Inflammatory macrophage treated with lipopolysaccharide for 1 hour (primary cell): ENCODE measurements at regions not wholly inside any gene's neighbourhood (a gene's known extent, or its start where the extent isn't known, plus 50 kb on each side); places are given as distances from the start of the nearest gene placed in this dataset.

ENCODE experiments used
- DNase-seq, 2 donors: peaks; one replicate each; pipeline ENCODE4 v3.0.0-alpha.2; 2020 to 2022

DNA sequence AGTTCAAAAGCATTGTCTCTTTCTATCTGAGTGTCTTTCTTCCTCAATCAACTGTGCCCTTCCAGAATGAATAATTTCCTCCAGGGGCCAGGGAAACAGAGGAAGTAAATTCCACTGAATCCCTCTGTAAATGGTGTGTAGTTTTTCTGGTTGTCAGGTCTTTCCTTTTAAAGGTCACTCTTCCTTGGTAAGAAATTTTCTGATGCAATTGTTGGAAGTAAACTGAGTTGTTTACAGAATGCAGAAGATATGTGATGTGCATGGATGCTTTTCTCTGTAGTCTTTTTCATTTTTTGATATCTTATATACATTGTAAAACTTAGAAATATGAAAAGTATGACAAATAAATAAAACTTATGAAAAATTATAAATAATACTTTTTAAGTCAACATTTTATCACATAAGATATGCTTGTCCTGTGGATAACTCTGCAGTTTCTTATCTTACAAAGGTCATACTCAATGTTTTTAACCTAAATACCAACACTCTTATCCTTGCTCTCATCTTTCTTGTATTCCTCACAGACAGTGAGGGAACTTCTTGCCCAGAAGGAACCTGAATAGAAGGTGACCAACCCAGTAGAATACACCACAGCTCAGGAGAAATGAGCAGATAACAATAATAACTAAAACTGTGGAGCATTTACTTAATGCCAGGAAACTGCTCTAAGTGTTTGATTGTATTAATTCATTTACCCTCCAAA, 234.5 kb downstream of the METTL4 start:
- DNase-seq: no peak

DNA sequence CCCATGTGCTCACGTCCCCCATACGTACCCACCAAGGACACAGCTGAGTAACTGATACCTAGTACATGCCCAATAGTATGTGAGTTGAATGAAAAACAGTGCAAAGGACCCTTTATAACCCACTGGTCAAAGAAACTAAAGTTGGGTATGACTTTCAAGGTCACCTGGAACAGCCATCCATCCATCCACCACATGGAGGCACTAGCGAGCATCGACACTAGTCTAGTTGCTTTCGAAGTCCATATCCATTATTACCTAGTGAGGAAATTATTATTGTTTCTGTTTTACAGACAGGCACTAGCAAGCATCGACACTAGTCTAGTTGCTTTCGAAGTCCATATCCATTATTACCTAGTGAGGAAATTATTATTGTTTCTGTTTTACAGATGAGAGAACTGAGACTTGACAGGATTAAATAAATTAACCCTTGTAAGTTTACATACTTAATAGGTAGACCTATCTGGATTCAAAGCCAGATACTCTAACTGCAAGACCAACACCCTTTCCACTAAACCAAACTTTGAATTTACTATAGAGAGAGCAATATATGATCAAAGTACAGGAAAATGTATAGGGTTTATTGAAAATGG, 233.7 kb downstream of the METTL4 start:
- DNase-seq: peak; percentile 11 to 70

DNA sequence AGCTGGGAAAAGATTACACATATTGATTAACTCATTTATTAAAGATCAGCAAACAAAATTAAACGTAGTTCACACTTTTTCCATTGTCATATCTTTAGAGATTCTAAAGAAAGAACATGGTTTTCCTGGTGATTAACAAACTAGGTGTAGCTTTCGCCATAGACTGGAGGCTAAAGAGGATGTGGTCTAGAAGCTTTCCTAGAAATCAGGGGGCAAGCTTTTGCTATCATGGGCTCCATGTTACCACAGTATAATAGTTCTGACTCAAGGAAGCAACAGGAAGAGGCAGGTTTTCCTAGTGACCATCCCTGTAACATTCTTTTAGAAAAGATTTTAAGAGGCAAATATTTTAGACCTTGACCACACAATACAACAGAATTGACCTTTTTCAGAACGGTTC, 232.7 kb downstream of the METTL4 start:
- no peak for DNase-seq

DNA sequence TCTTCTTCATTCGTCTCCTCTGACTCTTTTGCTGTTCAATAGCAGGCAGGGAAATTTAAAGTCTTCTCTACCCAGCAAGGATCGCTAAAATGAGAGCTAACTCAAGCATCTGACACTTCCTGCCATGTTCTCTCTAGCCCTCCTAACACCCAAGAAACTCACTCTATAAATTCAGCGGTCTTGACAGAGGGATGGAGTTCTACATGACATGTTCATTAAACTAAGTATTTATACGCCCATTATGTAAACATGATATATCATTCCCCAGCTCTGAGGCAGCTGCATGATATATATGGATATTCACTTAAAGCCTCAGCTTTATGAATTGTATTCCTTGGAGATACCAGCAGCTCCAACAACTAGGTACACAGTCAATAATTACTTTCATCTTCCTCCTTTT, 231.0 kb downstream of the METTL4 start:
- no peak for DNase-seq

DNA sequence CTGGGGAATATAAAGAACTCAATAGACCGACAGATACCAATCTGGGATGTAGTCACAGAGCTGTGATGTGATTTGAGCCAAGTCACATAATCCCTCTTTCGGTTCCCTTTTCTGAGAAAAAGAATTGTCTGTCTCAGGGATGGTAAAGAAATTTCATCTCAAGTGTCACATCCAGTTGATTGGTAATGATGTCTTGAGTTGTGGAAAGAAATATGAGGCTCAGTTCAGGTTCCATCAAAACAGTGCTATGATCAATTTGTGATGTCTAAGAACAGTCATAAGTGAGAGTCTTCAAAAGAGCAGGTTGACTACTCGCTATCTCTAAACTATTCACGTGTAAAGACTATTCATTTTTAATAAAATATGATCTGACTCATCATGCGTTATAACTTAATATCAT, 223.3 kb downstream of the METTL4 start:
- no peak for DNase-seq

DNA sequence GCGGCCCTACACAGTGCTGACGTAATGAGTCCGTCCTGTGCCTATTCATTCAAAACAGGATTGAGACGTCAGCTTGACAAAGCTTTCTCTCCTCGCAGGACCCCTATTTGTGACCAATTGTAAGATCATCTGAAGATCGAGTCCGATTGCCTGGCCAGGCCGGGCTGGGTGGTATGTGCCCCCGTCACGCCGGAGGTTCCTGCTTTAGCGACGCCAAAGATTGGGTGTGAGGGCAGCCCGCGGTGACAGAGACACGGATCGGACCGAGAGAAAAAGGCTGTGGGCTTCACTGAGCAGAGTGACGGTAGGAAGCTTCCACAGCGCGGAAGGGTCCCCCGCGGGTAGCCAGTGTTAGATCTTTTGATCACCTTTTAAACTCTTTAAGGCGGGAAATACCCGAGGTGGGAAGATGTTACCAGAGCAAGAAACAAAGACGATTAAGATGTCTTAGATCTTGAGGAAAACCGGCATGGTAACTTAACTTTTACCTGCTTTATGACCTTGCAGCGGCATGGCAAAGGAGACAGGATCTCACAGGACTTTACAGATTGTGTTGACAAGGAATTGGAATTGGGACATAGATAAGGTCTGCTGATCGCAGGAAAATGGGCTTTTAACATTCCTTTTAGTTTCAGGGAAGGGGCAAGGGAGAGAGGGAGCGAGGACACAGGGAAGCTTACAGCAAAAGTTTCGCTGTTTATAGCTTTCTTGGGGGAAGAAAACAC, 220.0 kb downstream of the METTL4 start:
- no peak for DNase-seq

DNA sequence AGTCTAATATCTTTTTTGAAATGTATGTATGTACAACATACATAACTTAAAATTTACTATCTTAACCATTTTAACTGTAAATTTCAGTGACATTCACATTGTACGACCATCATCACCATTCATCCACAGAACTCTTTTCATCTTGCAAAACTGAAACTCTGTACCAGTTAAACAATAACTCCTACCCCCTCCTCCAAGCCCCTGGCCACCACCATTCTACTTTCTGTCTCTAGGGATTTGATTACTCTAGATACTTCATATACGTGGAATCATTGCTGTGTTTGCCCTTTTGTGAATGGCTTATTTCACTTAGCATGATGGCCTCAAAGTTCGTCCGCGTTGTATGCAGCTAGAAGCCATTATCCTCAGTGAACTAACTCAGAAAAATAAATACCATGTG, 217.0 kb downstream of the METTL4 start:
- DNase-seq: no peak

DNA sequence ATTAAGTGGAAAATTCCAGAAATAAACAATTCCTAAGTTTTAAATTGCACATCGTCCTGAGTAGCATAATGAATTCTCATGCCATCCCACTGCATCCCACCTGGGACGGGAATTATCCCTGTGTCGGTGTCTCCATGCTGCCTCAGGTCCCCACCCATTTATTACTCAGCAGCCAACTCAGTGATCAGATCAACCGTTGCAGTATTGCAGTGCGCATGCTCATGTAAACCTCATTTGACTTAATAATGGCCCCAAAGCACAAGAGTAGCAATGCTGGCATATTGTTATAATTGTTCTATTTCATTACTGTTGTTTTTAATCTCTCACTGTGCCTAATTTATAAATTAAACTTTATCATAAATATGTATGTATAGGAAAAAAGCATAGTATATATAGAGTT, 214.4 kb downstream of the METTL4 start:
- no peak for DNase-seq

DNA sequence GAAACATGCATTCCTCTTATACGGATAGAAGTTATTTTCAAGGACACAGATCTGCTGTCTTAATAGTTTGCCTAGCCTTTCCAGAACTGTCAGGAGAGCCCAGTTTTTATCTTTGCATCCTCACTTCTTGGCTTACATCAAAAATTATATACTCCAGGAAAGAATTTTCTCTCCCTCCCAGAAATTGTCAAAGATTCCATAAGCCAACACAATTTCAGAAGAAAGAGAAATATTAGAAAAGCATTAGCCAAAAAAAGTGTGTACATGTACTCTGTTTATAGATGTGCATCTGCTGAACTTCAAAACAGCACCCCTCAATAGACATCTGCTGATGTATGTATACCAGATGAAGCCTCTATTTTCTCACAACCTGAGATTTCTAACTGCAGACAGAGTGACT, 210.4 kb downstream of the METTL4 start:
- no peak for DNase-seq

DNA sequence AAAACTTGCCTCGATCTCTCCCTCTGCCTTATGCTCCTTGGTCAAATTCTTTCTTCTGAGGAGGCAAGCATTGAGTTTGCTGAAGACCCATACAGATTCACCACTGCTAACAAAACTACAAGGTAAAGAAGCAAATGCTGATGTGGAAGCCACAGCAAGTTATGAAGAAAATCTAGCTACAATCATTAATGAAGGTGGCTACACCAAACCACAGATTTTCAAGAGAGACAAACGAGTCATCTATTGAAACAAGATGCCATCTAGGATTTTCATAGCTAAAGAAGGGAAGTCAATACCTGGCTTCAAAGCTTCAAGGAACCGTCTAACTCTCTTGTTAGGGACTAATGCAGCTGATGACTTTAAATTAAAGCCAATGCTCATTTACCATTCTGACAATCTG, 203.2 kb downstream of the METTL4 start:
- DNase-seq: no peak

DNA sequence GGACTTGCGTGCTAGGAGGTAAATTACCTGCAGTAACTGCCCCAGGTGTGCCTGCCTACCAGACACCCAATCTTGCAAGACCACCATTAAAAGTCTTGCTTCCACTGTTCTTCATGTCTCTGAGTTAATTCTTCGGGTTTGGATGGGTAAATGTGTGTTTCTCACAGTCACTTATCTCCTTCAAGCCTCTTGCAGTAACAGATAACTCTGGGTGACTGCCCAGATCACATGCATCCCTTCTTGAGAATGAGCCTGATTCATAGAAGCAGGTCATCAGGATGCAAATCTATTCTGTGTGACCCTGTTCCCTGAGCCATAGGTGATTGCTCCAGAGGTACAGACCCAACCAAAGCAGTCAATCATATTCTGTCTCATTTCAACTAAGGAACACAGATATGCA, 194.6 kb downstream of the METTL4 start:
- DNase-seq: no peak

DNA sequence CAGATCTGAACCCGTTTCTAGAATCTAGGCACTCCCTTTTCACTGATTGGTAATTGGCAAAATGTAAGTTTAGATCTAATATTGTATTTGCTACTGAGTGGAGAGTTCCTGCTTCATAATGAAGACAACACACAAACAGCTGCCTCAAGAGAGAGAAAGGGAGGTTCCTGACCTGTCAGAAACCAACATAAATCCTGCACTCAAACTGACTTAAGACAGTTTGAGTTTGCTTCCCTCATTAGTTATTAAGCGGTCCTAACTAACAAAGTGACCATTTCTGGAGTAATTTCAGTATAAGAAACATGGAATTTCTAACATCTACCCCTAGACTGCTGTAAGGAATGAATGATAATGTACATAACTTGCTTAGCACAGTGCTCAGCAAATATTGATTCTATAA, 191.2 kb downstream of the METTL4 start:
- no peak for DNase-seq

DNA sequence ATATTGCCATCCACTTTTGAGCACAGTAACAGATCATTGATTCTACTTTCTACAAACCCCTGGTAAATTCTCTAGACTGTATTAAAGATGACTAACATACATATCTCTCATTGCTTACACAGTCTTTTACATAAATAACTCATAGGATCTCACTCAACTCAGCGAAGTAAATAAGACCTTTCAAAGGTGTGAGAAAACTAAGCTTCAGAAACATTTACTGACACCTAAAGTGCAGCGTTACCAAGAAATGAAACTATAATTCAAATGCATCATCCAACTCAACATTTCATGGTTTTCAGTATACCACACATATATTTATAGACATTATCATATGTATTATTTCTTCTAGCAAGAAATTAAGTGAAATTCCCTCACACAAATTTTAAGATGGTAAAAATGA, 189.8 kb downstream of the METTL4 start:
- DNase-seq: no peak

DNA sequence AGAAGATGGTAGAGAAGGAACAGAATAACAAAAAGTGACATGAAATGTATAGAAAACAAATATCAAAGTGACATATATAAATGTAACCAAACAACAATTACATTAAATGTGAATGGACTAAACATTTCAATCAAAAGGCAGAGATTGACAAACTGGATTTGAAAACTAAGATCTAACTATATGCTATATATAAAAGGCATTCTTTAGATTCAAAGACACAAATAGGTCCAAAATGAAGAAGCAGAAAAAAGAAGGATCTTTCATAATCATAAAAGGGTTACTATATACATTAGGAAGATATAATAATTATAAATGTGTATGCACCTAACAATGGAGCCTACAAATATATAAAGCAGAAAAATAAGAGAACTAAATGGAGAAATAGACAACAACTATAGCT, 183.7 kb downstream of the METTL4 start:
- DNase-seq: no peak

DNA sequence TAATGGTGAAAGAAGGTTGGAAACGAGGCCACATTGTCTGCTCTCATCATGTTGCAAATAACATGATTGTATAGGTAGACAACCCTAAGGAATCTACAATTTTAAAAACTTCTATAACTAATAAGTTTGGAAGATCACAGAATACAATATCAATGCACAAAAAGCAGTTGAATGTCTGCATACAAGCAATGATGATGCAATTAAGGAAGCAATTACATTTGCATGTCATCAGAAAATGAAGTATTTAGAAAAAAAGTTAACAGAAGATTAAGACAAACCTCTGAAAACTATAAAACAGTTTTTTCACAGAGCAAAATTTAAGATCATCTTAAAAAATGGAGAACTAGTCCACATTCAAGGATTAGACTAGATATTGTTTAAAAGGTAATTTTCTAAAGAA, 181.1 kb downstream of the METTL4 start:
- DNase-seq: no peak

DNA sequence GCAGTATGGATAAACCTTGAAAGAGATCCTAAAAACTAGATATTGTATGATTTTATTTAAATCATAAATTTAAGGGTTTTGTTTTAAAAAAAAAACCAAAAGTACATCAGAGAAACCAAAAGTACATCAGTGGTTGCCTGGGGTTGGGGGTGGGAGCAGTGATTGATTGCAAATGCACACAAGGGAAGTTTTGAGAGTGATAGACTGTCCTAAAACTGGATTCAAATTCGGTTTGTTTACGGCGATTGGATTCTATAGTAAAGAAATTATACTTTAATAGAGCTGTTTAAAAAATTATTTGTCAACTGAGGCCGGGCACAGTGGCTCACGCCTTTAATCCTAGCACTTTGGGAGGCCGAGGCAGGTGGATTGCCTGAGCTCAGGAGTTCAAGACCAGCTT, 179.8 kb downstream of the METTL4 start:
- DNase-seq: no peak

DNA sequence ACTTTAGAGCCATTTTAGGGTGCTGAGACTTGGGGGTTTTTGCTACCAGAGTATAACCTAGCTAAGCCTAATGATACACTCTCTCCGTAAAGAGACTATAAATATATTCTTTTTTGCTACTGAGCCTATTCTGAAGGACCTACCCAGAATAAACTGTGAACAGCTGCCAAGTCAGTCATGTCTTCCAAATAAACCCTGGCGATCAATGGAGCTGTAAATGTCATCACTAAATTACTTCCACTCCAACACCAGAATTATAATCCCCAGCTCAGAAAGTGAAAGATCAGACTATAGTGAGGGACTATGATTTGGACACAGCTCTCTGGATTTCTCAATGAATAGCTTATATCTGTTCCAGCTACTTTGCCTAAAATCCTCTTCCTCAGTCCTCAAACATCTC, 178.9 kb downstream of the METTL4 start:
- DNase-seq: no peak

DNA sequence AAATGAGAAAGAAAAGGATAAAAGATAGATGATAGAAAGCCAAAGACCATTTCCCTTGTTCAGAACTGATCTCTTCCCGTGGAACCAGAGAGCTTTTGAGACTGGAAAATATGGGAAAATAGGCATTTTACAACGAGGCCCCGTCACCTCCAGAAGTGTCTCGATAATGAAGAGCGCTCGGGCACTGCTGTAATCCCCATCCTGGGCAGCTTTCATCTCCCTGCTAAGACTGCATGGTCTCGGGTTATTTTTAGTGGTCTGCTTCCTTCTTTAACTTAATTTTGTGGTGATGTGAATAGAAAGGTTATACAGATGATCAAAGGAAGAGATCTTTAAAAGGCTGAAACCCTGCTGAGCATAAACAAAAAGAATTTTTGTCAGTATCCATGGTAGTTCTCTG, 176.6 kb downstream of the METTL4 start:
- DNase-seq: no peak

DNA sequence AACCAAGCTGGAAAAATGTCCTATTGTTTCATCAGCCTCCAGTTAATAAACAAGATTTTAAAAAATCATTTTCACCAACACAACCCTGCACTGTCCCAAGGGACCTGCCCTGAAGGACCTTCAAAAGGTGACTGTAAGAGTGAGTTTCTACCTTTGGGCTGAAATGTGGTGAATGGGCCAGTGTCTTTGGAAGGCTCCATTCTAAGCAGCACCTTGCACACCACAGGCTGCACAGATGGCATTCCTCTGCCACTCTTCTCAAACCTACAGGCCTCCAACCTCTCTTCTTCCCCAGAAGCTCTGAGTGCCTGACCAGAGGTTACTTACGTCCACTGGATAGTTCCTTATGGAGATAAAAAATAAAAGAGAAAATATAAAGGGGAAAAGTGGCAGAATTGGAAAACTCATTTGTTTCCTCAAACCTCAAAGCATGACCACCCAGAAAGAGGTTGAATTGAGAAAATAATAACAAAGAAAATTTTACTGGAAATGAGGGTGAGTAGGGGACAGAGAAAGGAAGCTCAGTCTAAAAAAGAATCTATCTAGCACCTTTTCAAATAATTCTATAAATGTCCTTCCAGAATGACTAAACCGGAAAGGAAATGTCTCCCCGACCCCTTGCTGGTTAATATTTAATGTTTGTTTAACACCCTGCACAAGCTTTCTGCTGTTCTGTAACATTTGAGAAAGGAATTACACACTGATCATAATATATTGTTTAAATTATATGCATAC, 175.7 kb downstream of the METTL4 start:
- no peak for DNase-seq

DNA sequence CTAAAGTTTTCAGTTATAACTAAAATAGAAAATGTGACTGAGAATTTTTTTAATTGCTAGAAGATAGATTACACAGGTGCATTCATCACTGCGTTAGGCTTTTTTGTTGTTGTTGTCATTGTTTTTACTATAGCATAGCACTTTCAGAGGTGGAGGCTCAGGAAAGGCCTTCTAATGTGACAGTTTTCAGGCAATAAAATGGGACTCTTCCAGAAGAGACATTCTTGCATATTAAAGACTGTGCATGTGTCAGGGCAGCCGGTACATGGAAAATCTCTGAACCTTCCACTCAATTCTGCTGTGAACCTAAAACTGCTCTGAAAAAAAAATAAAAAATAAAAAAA, 175.2 kb downstream of the METTL4 start:
- no peak for DNase-seq

DNA sequence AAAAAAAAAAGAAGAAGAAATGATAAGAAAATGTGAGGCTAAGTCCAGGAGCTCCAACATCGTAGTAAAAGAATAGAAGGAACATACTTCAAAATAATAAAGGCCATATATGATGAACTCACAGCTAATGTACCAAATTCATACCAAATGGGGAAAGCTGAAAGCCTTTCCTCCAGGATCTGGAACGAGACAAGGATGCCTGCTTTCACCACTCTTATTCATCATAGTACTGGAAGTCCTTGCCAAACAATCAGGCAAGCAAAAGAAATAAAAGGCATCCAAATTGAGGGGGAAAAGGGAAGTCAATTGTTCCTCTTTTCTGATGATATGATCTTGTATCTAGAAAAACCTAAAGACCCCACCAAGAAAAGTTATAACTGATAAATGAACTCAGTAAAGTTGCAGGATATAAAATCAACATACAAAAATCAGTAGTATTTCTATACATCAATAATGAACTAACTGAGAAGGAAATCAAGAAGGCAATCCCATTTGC, 170.6 kb downstream of the METTL4 start:
- DNase-seq: no peak

DNA sequence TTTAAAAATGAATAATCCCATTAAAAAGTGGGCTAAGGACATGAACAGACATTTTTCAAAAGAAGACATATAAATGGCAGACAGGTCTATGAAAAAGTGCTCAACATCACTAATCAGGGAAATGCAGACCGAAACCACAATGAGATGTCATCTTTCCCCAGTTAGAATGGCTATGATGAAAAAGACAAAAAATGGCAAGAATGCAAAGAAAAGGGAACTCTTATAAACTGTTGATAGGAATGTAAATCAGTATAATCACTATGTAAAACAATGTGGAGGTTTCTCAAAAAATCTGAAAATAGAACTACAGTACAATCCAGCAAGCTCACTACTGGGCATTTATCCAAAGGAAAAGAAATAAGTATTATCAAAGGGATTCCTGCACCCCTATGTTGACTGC, 169.2 kb downstream of the METTL4 start:
- no peak for DNase-seq

DNA sequence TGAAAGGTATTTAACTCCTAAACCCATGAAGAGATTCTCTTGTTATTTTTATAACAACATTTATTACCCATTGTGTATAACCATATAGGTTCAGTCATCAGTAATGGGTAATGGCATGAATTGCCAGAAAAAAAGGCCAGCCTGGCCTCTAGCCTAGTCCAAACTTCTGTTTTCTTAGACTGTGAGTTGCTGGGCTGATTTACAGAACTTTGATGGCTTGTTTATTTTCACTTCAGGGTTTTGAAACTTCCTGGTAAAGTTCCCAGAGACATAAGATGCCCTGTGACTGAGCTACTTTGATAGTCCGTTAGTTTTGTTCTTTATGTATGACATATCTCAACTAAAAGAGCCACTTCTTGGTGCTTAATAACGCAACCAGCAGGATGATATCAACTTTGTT, 164.8 kb downstream of the METTL4 start:
- peak; percentile 4 to 16 for DNase-seq

DNA sequence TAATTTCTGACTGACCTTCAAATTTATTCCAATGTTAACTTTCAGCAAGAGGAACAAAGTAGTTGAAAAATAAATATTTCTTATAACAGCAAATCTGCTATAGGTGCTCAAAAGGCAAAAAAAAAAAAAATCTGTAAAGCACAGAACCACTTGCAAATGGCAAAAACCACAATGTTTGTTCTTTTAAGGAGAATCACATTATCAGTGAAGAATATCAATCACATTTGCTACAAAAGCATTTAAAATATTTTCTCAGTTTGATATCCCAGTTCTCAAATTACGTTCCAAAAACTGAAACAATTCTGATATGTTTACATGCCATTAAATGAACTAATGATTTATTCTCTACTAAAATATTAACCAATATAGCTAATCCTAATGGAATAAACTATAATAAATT, 163.3 kb downstream of the METTL4 start:
- no peak for DNase-seq
